HL-60 (cell line): ENCODE measurements at regions not wholly inside any gene's neighbourhood (a gene's known extent, or its start where the extent isn't known, plus 50 kb on each side); places are given as distances from the start of the nearest gene placed in this dataset.

Source experiments
- GABPA ChIP-seq: IDR thresholded peaks from 2 replicates; pipeline ENCODE4 v1.6.1; 2012; ENCODE audit warnings: low read depth
- TF ChIP-seq, protein P1 (sequence below): IDR thresholded peaks from one replicate; pipeline ENCODE4 v1.5.1; 2011; ENCODE audit warnings: low read length, control low read depth, inconsistent platforms; ENCODE audit not compliant: insufficient read depth

DNA sequence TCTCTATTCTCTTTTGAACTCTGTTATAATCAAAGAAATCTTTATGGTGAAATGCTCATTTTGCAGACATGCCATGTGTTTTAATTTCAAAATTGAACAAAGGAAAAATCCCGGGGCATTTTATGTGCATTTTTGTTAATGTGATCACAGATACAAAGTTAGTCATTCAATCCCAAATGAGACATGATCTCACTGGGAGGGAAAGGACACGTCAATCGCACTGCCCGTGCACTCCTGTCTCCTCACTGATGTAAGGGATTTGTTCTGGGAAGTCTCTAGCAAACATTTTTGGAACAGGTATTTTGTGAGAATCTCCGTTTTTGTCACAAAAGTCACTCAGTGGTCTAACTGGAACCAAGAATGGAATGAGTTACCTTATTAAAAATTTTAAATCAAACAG lies 97.9 kb upstream of the RANBP6 start:
- TF ChIP-seq, protein P1, sequence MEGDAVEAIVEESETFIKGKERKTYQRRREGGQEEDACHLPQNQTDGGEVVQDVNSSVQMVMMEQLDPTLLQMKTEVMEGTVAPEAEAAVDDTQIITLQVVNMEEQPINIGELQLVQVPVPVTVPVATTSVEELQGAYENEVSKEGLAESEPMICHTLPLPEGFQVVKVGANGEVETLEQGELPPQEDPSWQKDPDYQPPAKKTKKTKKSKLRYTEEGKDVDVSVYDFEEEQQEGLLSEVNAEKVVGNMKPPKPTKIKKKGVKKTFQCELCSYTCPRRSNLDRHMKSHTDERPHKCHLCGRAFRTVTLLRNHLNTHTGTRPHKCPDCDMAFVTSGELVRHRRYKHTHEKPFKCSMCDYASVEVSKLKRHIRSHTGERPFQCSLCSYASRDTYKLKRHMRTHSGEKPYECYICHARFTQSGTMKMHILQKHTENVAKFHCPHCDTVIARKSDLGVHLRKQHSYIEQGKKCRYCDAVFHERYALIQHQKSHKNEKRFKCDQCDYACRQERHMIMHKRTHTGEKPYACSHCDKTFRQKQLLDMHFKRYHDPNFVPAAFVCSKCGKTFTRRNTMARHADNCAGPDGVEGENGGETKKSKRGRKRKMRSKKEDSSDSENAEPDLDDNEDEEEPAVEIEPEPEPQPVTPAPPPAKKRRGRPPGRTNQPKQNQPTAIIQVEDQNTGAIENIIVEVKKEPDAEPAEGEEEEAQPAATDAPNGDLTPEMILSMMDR, result no peak
- no peak for TF ChIP-seq GABPA
